HG03442 (cell line): ENCODE measurements at regions not wholly inside any gene's neighbourhood (a gene's known extent, or its start where the extent isn't known, plus 50 kb on each side); places are given as distances from the start of the nearest gene placed in this dataset.
"Not testable (repeated sequence)": the region's sequence is repeated elsewhere in the genome, so short reads cannot be mapped to it uniquely, and the experiment has no call there.

Experiments used
- ATAC-seq: cut with Tn5 transposase; IDR thresholded peaks from one replicate; pipeline ENCODE4 v1.9.1; 2021; ENCODE audit warnings: mild to moderate bottlenecking, moderate library complexity; ENCODE audit not compliant: unreplicated experiment

DNA sequence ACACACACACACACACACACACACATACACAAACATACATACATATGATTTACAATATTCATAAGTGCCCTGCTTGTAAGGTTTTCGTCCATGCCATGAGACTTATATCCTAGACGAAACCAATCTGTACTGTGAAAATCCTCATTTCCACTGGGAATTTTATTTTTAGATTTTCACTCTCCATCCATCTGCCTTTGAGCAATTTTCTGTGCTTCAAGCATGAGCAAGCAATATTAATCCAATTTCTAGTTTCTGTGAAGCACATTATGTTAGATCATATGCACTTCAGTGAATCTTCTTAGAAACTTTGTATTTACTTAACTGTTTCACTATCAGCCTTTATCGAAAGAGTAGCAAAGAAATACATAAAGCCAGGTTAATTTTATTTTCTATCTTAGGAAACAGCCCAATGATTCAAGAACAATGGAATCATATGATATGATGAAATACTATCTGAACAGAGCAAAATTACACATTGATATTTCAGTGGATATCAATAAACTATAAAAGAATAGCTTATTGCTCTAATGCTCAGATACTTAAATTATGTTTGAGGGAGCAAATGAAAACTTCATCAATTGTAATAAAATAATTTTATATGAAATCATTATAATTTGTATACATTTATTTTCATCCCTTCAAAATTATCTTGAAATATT, 1100.7 kb upstream of the MIR17HG start:
- ATAC-seq = no peak

DNA sequence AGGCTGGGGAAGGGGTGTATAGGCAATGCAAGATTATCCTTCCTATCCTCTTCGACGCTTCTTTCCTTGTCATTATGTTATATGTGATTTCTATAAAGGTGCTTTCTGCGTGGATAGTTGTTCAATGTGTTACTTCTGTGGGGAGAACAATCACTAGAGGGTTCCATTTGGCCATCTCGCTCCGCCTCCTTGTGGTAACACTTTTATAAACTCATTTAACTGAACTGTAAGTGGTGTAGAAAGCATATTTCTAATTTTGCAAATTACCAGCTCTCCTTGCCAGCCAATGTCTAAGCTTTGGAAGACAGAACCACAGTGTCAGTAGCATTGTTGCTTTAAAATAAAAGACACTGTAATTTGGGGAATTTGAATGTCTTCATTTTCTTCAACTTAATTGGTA, 1093.7 kb upstream of the MIR17HG start:
- ATAC-seq = no peak

DNA sequence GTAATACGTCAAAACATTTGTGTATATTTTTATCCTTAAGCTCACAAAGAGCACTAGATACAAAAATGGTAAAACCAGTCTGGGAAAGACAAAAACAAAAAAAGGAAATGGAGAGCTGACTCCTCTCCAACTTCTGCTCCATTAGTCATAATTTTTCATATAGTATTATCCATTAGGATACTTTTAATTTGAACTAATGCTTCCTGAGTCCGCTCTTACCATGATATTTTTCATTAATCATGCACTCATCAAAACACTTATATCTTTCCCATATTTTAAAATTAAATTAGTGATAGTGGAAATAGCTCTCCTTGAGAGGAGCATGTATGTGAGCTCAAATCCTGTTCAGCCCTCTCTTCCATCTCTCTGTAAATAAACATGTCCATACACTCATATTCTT, 1093.0 kb upstream of the MIR17HG start:
- no peak for ATAC-seq

DNA sequence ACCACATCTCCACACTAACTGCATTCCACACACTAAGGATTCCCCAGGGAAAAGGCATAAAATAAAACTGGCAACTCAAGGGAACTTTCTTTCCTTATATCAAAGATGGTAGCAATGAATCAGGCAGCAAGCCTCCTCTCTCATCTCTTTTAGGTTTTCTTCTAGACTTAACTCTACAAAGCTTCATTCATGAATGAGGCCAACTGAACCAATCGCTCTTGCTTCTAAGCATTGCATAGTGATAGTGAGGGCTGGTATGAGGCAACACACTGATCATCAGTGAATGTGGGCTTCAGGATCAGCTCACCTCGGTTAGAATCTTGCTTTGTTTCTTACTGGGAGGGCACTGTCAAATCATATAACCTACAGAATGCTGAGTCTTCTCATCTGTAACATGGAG, 1090.7 kb upstream of the MIR17HG start:
- no peak for ATAC-seq

DNA sequence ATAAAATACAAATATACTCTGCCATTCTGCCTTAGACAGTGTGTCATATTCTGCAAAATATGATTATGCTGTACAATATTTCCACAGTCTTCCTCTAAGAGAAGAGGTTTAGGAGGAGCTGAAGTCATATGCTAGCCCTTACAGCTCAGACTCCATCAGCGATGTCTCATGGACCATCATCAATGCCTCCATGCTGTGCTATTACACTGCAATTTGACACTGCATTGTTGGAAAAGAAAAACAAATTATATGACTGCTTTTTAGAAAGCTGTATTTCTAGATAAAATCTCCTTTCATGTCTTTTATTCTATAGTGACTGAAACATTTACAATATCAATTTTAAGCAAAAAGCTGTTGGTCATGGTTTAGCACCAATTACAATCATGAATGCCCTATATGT, 1089.4 kb upstream of the MIR17HG start:
- no peak for ATAC-seq

DNA sequence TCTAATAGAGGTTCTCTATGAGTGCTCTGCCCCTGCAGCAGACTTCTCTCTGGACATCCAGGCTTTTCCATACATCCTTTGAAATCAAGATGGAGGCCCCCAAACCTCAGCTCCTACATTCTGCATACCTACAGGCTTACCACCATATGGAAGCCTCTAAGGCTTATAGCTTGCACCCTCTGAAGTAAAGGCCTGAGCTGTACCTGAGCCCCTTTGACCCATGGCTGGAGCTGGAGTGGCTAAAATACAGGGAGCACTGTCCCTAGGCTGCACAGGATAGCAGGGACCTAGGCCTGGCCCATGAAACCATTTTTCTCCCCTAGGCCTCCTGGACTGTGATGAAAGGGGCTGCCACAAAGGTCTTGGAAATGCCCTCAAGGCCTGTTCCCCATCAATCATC, 1086.1 kb upstream of the MIR17HG start:
- no peak for ATAC-seq

DNA sequence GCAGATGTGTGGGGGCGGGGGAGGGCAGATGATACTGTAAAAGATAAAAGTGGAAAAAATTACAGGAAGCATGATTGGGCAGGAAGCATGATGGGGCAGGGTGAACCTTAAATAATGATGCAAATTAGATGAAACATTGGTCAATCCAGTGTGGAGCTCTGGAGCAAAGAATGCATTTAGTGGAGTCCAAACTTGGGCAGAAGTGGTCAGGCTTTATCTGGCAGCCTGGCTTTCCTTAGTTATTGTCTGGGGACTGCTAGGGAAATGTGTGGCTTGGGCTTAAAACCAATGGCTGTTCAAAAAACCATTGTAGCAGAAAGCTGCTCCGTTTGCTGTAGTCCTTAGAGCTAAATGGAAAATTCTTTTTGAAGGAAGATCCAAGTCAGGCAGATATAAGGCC, 1077.3 kb upstream of the MIR17HG start:
- no peak for ATAC-seq

DNA sequence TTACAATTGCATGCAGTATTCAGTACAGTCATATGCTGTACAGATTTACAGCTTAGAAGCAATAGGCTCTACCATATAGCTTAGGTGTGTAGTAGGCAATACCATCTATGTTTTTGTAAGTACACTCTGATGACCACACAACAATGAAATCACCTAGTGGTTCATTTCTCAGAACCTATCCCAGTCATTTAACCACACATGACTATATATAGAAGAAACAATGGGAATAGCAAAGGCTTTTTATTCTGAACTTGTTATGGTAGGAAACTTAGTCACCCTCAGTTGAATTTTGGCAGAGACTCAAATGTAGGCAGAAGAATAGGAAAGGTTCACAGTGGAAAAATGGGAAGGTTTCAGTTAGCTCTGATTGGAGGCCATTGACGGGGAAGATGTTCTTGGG, 1075.1 kb upstream of the MIR17HG start:
- no peak for ATAC-seq

DNA sequence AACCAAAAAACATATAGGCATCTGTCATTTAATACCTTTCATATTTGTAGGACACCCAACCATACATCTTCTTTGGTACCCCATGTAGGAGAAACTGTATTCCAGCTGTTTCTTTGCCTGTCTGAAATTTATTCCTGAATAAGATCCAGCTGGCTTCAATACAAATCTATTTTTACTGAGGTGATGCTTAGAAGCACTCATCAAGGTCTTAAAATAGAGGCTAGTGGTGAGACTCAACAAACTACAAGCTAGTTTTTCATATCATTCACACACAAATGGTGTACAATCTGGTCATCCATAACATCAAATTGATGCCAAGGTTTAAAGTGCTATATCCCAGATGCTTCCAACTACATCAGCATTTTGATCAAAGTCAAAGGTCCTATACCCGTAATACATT, 1071.3 kb upstream of the MIR17HG start:
- no peak for ATAC-seq

DNA sequence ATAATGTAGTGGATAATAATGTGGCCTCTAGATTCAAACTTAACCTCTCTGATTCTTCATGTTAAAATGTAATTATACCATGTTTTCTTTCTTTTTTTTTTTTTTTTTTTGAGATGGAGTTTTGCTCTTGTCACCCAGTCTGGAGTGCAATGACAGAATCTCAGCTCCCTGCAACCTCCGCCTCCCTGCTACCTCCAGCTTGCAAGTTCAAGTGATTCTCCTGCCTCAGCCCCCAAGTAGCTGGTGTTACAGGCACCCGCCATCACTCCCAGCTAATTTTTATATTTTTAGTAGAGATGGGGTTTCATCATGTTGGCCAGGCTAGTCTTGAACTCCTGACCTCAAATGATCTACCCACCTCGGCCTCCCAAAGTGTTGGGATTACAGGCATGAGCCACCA, 1069.3 kb upstream of the MIR17HG start:
- not testable (repeated sequence) for ATAC-seq

DNA sequence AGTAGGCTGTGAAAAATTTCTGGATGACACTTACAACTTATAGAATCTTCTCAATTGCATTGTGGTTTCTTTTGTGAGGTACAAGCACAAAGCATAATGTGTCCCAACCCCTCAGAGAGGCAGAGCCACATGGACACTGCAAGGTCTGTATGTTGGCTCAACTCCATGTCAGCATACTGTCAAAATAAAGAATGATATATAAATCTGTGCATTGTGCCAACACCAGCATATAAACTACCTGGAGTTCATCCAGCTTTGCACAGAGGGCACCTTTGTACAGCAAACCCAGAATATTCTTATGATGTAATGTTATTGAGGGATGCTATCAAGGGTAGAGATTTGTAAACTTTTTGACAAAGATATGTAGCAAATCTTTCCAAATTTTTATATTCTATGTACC, 1065.8 kb upstream of the MIR17HG start:
- ATAC-seq = no peak

DNA sequence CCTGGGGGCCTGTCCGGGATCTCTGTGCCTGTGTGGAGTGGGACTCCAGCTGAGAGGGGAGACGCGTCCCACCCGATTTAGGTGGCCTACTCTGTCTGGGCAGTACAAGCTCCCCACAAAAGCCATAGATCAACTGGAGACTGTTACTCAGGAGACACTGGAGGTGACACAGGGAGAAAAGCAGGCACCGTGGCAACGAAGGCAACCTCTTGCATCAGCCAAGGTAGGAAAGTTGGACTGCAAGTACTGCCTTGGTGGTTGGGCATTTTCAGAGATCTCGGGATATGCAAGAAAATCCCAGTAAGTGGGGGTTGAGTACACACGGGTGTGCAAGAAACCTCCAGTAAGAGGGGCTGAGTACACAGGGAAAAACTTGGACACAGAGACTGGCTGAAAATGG, 1060.0 kb upstream of the MIR17HG start:
- ATAC-seq = no peak

DNA sequence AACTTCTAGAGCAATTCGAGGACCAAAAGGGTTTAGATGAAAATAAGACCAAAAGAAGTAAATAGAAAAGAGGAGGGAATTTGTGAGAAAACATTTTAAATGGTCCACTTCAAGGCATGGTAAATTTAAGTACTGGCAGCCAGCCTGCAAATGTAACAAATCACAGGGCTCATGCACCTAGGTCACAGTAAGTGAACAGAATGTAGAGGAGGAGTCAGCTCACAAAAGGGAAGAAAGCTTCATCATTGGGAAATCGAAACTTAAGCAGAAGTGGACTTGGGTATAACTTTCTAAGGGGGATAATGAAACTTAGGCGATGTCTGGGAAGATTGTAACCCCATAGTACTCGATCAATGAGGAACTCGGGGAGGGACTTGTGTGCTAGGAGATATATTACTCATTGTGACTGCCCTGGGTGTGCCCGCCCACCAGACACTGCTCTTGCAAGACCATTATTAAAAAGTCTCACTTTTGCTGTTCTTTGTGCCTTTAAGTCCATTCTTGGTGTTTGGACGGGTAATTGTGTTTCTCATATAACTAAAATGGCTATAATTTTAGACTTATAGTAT, 1053.6 kb upstream of the MIR17HG start:
- no peak for ATAC-seq

DNA sequence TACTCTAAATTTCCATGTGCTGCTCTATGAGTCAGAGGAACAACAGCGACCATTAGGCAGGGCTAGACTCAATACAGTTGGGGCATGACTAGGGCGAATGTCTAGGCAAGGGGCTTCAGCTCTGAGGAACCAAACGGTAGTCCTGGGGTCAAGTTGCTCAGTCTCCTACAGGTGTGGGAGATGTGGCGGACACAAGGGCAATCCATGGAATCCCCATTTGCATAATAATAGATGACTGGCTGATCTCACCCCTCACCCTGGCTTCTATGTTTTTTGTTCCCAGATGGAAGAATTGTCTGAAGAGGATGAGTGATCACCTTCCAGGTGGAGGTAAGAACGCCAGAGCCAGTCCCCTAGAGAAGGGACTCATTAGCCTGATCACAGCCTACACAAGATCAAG, 1048.2 kb upstream of the MIR17HG start:
- ATAC-seq = no peak

DNA sequence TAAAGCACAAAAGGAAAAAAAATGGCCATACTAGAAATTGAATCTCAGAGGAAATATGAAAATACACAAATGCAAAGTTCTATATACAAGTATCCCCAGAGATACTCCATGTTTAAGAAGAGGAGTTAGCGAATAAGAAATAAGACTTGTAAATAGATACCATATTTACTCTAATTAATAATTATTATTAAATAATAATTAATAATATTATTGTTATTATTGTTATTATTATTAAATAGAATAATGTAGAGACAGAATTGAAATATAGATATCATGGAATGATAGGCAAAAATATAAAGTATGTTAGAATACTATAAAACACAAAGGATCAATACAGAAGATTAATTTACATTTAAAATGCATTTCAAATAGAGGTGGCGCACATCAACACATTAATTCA, 1047.5 kb upstream of the MIR17HG start:
- no peak for ATAC-seq

DNA sequence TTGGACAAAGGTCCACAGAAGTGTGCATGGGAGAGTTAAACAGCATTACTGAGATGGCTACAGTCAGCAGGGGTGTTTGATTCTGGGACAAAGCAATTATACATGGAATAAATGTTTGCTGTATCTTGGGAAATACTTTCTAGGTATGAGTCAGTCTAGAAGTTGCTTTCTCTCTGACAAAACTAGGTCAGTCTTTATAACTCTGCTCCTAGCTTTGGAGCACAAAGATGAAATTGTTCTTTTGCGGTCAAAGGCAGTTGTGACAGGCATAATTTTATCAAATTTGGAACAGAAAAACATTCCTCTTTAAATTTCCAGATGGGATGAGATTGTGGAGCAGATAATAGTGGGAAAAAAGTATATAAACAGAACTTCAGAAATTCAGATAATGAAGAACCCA, 1045.4 kb upstream of the MIR17HG start:
- ATAC-seq = no peak

DNA sequence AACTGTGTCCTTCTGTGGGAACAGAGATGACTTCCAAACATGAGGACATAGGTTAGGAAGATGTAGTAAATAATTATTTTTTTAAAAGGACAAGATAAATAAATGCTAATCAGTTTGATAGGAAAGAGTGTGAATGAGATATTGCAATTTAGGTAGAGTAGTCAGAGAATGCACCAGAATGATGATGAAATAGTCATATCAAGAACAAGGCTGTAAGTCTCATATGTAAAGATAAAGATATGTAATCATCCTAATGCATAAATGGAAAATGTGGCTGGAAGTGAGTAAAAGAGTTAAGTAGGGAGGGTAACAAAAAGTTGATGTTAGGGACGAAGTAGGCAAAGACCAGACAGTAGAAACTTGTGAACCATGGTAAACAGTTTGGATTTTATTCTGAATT, 1041.7 kb upstream of the MIR17HG start:
- no peak for ATAC-seq

DNA sequence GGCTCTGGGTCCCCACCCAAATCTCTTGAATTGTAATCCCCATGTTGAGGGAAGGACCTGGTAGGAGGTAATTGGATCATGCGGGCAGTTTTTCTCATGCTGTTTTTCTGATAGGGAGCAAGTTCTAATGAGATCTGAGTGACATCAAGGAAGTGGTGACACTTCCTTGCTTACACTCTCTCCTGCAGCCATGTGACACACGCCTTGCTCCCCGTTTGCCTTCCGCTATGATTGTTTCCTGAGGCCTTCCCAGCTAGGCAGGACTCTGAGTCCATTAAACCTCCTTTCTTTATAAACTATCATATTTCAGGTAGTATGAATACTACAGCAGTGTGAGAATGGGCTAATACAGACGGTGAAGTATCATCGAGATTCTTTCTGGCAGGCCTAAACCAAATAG, 1040.4 kb upstream of the MIR17HG start:
- ATAC-seq = no peak

DNA sequence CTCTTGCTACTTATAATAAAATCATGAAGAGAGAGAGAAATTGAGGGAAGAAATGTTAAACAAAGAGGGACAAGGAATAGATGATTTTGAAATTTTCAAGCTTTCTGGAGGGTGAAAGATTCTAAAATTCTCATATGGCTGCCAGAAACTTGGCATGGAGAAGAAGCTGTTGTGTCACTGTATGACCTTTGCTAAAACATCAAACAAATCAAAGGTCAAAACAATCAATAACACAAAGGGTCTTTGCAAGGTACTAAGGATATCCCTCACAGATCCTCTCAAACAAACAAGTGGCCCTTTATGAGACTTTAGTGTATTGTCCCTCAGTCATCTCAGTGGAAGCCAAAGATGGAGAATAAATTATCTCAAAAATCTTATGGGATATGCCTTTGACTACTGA, 1039.2 kb upstream of the MIR17HG start:
- no peak for ATAC-seq

DNA sequence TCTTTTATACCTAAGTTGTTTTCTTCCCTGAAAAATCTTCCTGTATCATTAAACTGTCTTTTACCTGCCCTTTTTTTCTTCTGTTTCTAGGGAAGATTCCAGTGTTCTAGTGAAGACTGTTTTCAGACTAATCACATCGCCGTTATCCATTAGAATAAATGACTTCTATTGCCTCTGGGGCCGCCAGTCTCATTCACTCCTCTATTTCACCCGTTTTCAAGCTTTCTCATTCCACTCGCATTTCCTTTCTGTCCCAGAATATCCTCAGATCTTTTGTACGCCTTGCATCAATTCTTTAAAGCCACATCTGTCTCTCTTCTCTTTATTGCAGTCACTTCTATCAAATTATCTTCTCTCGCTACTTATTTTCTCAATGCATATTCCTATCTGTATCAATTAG, 1035.6 kb upstream of the MIR17HG start:
- ATAC-seq = no peak

DNA sequence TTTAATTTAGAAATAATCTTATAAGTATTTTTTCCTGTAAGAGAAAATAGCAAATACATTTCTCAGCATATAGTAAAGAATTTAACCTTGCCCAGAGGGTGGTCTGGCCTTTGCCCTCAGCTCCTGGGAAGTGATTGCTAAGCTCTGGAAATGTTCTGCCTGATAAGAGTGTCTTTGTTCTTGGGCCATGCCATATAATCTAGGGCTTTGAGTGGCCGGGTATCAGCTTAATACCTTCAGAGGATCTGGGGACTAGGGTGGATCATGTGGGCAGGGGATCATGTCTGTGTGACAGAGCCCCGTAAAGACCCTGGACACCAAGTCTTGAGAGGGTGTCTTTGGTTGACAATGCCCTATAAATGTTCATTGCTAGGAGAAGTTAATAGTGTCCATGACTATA, 1032.4 kb upstream of the MIR17HG start:
- no peak for ATAC-seq

DNA sequence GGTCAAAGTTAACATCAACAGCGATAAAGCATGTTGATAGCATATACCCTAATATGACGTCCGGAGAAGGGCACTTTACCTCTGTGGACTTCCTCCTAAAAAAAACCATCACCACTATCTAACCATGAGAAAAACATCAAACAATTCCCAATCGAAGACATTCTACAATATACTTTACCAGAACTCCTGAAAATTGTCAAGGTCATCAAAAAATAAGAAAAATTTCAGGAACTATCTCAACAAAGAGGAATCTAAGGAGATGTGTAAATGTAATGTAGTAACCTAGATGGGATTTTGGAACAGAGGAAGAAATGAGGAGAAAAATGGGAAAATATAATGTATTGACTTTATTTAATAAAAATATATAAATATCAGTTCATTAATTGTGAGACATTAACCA, 1026.8 kb upstream of the MIR17HG start:
- no peak for ATAC-seq

DNA sequence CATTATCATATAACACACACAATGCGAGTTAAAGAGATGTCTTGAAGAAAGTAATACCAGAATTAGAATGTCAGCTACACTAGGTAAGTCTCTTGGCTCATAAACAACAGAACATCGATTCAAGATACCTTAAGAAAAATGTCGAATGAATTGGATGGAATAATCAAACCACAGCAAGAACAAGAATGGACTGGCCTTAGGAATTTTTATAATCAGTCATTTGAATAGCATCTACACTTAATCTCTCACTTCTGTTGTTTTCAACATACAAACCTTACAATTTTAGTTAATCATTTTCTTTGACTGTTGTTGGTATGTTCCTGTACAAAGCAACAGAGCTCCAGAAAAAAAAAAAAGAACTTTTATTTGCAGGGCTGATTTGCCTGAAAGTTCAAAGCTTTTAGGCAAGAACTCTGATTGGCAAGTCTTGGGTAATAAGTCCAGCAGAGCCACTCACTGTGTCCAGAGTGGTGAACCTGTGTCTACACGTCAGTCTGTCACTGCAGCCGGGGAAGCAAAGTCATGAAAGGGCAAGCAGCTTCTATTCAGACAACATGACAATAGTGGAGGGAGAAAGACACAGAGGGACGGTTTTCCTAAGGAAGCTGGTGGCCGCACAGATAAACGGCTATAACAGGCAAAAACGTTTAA, 1026.1 kb upstream of the MIR17HG start:
- no peak for ATAC-seq
